ENCODE measurements at regions not wholly inside any gene's neighbourhood (a gene's known extent, or its start where the extent isn't known, plus 50 kb on each side); places are given as distances from the start of the nearest gene placed in this dataset.

DNA sequence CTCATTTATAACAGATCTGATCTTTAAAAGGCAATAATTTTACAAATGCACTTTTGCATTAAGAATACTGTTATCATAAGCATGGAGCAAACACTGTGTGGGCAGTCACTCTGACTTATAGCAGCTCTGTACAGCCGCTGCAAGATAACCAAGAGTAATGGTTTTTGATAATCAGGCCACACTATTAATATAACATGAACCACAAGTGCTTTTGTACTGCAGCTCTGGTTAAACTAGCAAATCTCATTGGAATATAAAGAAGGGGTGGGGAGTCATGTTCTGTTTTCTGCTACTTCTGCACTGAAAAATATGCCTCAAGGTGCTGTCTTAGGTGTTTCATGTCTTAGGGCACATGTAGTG lies 357.4 kb downstream of the LMO4 start:
- TF ChIP-seq POLR2A (IDR thresholded peaks at IDR 0.05; ENCODE audit: low read length) (no peak), GATA1 (IDR thresholded peaks at IDR 0.05; ENCODE audit: low read depth, low read length) (no peak)

All from erythroblast (primary cell).